PC-3 (cell line): ENCODE measurements at regions not wholly inside any gene's neighbourhood (a gene's known extent, or its start where the extent isn't known, plus 50 kb on each side); places are given as distances from the start of the nearest gene placed in this dataset.

Source experiments
- ATAC-seq: fragments of 200-7000 bp; cut with Tn5 transposase; 2 replicates; pipeline ENCODE4 v1.9.1; 2020; ENCODE audit warnings: mild to moderate bottlenecking, moderate library complexity
- BruUV-seq: library from RNA; stranded (reverse); fragments of 400-500 nt; replicated peaks from 2 replicates; lab custom pipeline; 2021; lab: Mats Ljungman, UMichigan
- CTCF ChIA-PET: fragments of 300-600 bp; sonication (Branson Sonifier 250); formaldehyde crosslinking; loops from one replicate; lab custom pipeline; 2022; ENCODE audit warnings: antibody characterized with exemption; lab: Charles Lee
- POLR2A ChIA-PET: fragments of 300-600 bp; sonication (Branson Sonifier 250); formaldehyde crosslinking; loops from one replicate; lab custom pipeline; 2022; ENCODE audit warnings: antibody characterized with exemption; ENCODE audit not compliant: unreplicated experiment; lab: Charles Lee
- DNase-seq: peaks from one replicate; pipeline ENCODE4 v3.0.0-alpha.2; 2015
- H2AFZ ChIP-seq: fragments of 300-600 bp; sonication (generic); 2 replicates; pipeline ENCODE4 v1.6.0; 2016; ENCODE audit warnings: antibody characterized with exemption, low read length
- H3F3A ChIP-seq: fragments of 300-600 bp; sonication (generic); one replicate; pipeline ENCODE4 v1.6.0; 2017; ENCODE audit warnings: antibody characterized with exemption, low read length, control low read depth, mild to moderate bottlenecking; ENCODE audit not compliant: unreplicated experiment
- H3K27ac ChIP-seq: fragments of 300-600 bp; sonication (generic); 2 replicates; pipeline ENCODE4 v1.5.1; 2016; ENCODE audit warnings: mild to moderate bottlenecking, low read length
- H3K27me3 ChIP-seq: fragments of 300-600 bp; sonication (generic); 2 replicates; pipeline ENCODE4 v1.6.1; 2016; ENCODE audit warnings: low read length, mixed read lengths
- H3K36me3 ChIP-seq: fragments of 300-600 bp; sonication (generic); 2 replicates; pipeline ENCODE4 v1.6.1; 2016; ENCODE audit warnings: low read depth, mixed run types, low read length, mixed read lengths
- H3K4me1 ChIP-seq: fragments of 300-600 bp; sonication (generic); 2 replicates; pipeline ENCODE4 v1.5.1; 2016; ENCODE audit warnings: low read length; ENCODE audit not compliant: insufficient read depth
- H3K4me2 ChIP-seq: fragments of 300-600 bp; sonication (generic); 2 replicates; pipeline ENCODE4 v1.6.0; 2016; ENCODE audit warnings: low read length
- H3K4me3 ChIP-seq: fragments of 300-600 bp; sonication (generic); 2 replicates; pipeline ENCODE4 v1.5.1; 2016; ENCODE audit warnings: mild to moderate bottlenecking, low read length, mixed read lengths
- H3K79me2 ChIP-seq: fragments of 300-600 bp; sonication (generic); 2 replicates; pipeline ENCODE4 v1.6.1; 2017; ENCODE audit warnings: low read length, mixed read lengths
- H3K9ac ChIP-seq: fragments of 300-600 bp; sonication (generic); 2 replicates; pipeline ENCODE4 v1.6.0; 2016; ENCODE audit warnings: mild to moderate bottlenecking, low read length
- H3K9me2 ChIP-seq: fragments of 300-600 bp; sonication (generic); replicated peaks from 2 replicates; pipeline ENCODE4 v1.6.1; 2016; ENCODE audit warnings: mixed run types, low read length, mixed read lengths
- H3K9me3 ChIP-seq: fragments of 300-600 bp; sonication (generic); 2 replicates; pipeline ENCODE4 v1.6.1; 2016; ENCODE audit warnings: low read length, mixed read lengths
- H4K20me1 ChIP-seq: fragments of 300-600 bp; sonication (generic); 2 replicates; pipeline ENCODE4 v1.6.1; 2016; ENCODE audit warnings: low read length, mixed read lengths
- CTCF ChIP-seq: fragments of 300-600 bp; sonication (generic); conservative IDR thresholded peaks from 2 replicates; pipeline ENCODE4 v1.5.1; 2017; ENCODE audit warnings: antibody characterized with exemption, low read depth, mild to moderate bottlenecking, low read length
- EZH2 ChIP-seq: fragments of 300-600 bp; sonication (generic); IDR thresholded peaks from one replicate; pipeline ENCODE4 v1.6.1; 2017; ENCODE audit warnings: antibody characterized with exemption, mild to moderate bottlenecking, low read length; ENCODE audit not compliant: unreplicated experiment
- EZH2phosphoT487 ChIP-seq: fragments of 300-600 bp; sonication (generic); IDR thresholded peaks from 2 replicates; pipeline ENCODE4 v1.6.1; 2018; ENCODE audit warnings: mild to moderate bottlenecking, antibody characterized with exemption, low read length, borderline replicate concordance
- intact Hi-C: fragments of 100-400 bp; cut with micrococcal nuclease; formaldehyde crosslinking; loops from 2 replicates; pipeline ENCODE4 v1.9.0; 2023

GRCh38 chr9:135310134-135310533 lies 169.4 kb upstream of the PPP1R26 start:
- Histone ChIP-seq H3K4me3 (no peak overlapping the region), H3K9ac (no peak overlapping the region), H3K9me2 (no peaks in the 10 kb centered on the region), H3K9me3 (no peaks in the 10 kb centered on the region), H3K27me3 (peaks cover 57% of the 10 kb centered on the region), H3K36me3 (no peaks in the 10 kb centered on the region), H3K79me2 (no peaks in the 10 kb centered on the region), H3K4me2 (no peak overlapping the region), H4K20me1 (no peaks in the 10 kb centered on the region), H3K27ac (no peak overlapping the region), H3F3A (no peaks in the 10 kb centered on the region), H3K4me1 (no peaks in the 10 kb centered on the region), H2AFZ (no peak overlapping the region)
- ChIA-PET POLR2A (no interaction called here), CTCF (no interaction called here)
- DNase-seq = no peak
- no peak for TF ChIP-seq EZH2
- TF ChIP-seq CTCF = no peak
- TF ChIP-seq EZH2phosphoT487 = no peak
- intact Hi-C loops = no loop called here
- BruUV-seq = no TSS peak
- ATAC-seq = no peak

DNA sequence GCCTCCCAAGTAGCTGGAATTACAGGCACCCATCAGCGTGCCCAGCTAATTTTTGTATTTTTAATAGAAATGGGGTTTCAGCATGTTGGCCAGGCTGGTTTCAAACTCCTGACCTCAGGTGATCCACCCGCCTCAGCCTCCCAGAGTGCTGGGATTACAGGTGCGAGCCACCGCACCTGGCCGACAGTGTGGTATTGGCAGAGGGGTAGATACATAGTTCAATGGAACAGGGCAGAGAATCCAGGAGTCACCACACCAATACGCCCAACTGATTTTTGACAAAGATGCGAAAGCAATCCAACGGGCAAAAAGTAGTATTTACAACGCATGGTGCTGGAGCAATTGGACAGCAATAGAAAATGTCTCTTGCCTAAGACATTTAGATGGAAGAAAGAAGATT lies 164.0 kb upstream of the PPP1R26 start:
- Histone ChIP-seq H3K4me2 (no peak overlapping the region), H3K4me1 (no peaks in the 10 kb centered on the region), H3K27me3 (peaks cover 35% of the 10 kb centered on the region), H3K79me2 (no peaks in the 10 kb centered on the region), H2AFZ (no peak overlapping the region), H3F3A (no peaks in the 10 kb centered on the region), H3K9ac (no peak overlapping the region), H3K4me3 (no peak overlapping the region), H3K27ac (no peak overlapping the region), H3K36me3 (no peaks in the 10 kb centered on the region), H3K9me3 (no peaks in the 10 kb centered on the region), H3K9me2 (no peaks in the 10 kb centered on the region), H4K20me1 (no peaks in the 10 kb centered on the region)
- BruUV-seq = no TSS peak
- DNase-seq (no peak), ATAC-seq (no peak)
- ChIA-PET CTCF (no interaction called here), POLR2A (no interaction called here)
- intact Hi-C loops = no loop called here
- TF ChIP-seq EZH2phosphoT487 = no peak
- no peak for TF ChIP-seq CTCF
- TF ChIP-seq EZH2 = no peak

- H3K4me3 ChIP-seq = no peak overlapping the region
- H3F3A ChIP-seq = no peaks in the 10 kb centered on the region
- H3K79me2 ChIP-seq = no peaks in the 10 kb centered on the region
- H3K9me2 ChIP-seq = no peaks in the 10 kb centered on the region
- BruUV-seq = no TSS peak
- intact Hi-C loops = no loop called here
- ATAC-seq (no peak), DNase-seq (no peak)
- H3K27ac ChIP-seq = no peak overlapping the region
- H3K4me1 ChIP-seq = no peaks in the 10 kb centered on the region
- H3K9ac ChIP-seq = no peak overlapping the region
- no peaks in the 10 kb centered on the region for H3K9me3 ChIP-seq
- CTCF ChIA-PET = no interaction called here
- POLR2A ChIA-PET = no interaction called here
- H3K27me3 ChIP-seq = peaks cover 23% of the 10 kb centered on the region
- no peaks in the 10 kb centered on the region for H4K20me1 ChIP-seq
- no peak overlapping the region for H2AFZ ChIP-seq
- TF ChIP-seq CTCF (no peak), EZH2phosphoT487 (no peak), EZH2 (no peak)
- H3K4me2 ChIP-seq = no peak overlapping the region
- no peaks in the 10 kb centered on the region for H3K36me3 ChIP-seq
These were observed 159.3 kb upstream of the PPP1R26 start for GRCh38 chr9:135320331-135320730.
